ENCODE measurements at regions not wholly inside any gene's neighbourhood (a gene's known extent, or its start where the extent isn't known, plus 50 kb on each side); places are given as distances from the start of the nearest gene placed in this dataset.

GRCh38 chr6:163840880-163841279 is 426.4 kb downstream of the QKI start:
- Histone ChIP-seq H3K4me3 (no peak overlapping the region), H3K4me1 (peaks cover 0 to 14% (median 3%) of the 10 kb centered on the region in 3 donors), H3K36me3 (no peaks in the 10 kb centered on the region), H3K27ac (no peak overlapping the region), H3K27me3 (no peaks in the 10 kb centered on the region), H3K9me3 (no peaks in the 10 kb centered on the region)
- 80 to 100% methylated on average over 2 to 3 of the region's 3 CpGs for WGBS, 2 donors (ENCODE audit: low coverage in 1 of 2)
- ATAC-seq = no peak
- no peak for TF ChIP-seq EP300 (IDR thresholded peaks at IDR 0.05)

- 87 to 100% methylated on average over 2 to 4 of the region's 5 CpGs for WGBS, 2 donors (ENCODE audit: low coverage in 1 of 2)
- Histone ChIP-seq H3K4me3 (no peak overlapping the region), H3K27me3 (no peaks in the 10 kb centered on the region), H3K27ac (no peak overlapping the region), H3K36me3 (no peaks in the 10 kb centered on the region), H3K4me1 (peaks cover 0 to 14% (median 3%) of the 10 kb centered on the region in 3 donors), H3K9me3 (no peaks in the 10 kb centered on the region)
- TF ChIP-seq POLR2A (IDR thresholded peaks at IDR 0.05) (no peak), CTCF (IDR thresholded peaks at IDR 0.05) (no peak), POLR2AphosphoS5 (IDR thresholded peaks at IDR 0.05) (no peak), EP300 (IDR thresholded peaks at IDR 0.05) (no peak)
- ATAC-seq = no peak
These were observed 424.8 kb downstream of the QKI start for GRCh38 chr6:163839296-163839695.

- H3K27ac ChIP-seq = peak overlapping the region in 1 of 4 donors; percentile 3
- WGBS, 2 donors (ENCODE audit: low coverage in 1 of 2) = 9 to 11% methylated on average over 4 to 13 of the region's 17 CpGs
- no peaks in the 10 kb centered on the region for H3K27me3 ChIP-seq
- H3K4me1 ChIP-seq = peaks cover 0 to 14% (median 3%) of the 10 kb centered on the region in 3 donors
- no peak for TF ChIP-seq POLR2AphosphoS5 (IDR thresholded peaks at IDR 0.05)
- TF ChIP-seq CTCF (IDR thresholded peaks at IDR 0.05) = no peak
- no peak for TF ChIP-seq EP300 (IDR thresholded peaks at IDR 0.05)
- TF ChIP-seq POLR2A (IDR thresholded peaks at IDR 0.05) = no peak
- no peak for ATAC-seq
- no peaks in the 10 kb centered on the region for H3K36me3 ChIP-seq
- no peaks in the 10 kb centered on the region for H3K9me3 ChIP-seq
- H3K4me3 ChIP-seq = peak overlapping the region in 1 of 2 donors; percentile 22
These were observed 423.3 kb downstream of the QKI start for GRCh38 chr6:163837691-163838431.

- Histone ChIP-seq H3K9me3 (no peaks in the 10 kb centered on the region), H3K27me3 (no peaks in the 10 kb centered on the region), H3K27ac (peak overlapping the region in 1 of 4 donors; percentile 3), H3K4me3 (peak overlapping the region in 1 of 2 donors; percentile 22), H3K36me3 (no peaks in the 10 kb centered on the region), H3K4me1 (peaks cover 0 to 14% (median 3%) of the 10 kb centered on the region in 3 donors)
- no peak for ATAC-seq
- 64 to 71% methylated on average over 7 of the region's 8 CpGs for WGBS, 2 donors (ENCODE audit: low coverage in 1 of 2)
- TF ChIP-seq EP300 (IDR thresholded peaks at IDR 0.05) (no peak), POLR2A (IDR thresholded peaks at IDR 0.05) (no peak), CTCF (IDR thresholded peaks at IDR 0.05) (no peak), POLR2AphosphoS5 (IDR thresholded peaks at IDR 0.05) (no peak)
These were observed 422.6 kb downstream of the QKI start for GRCh38 chr6:163836876-163837690.

GRCh38 chr6:163835439-163836171 is 421.1 kb downstream of the QKI start:
- H3K27me3 ChIP-seq = no peaks in the 10 kb centered on the region
- no peaks in the 10 kb centered on the region for H3K36me3 ChIP-seq
- H3K4me3 ChIP-seq = no peak overlapping the region
- 87 to 88% methylated on average over 8 to 12 of the region's 13 CpGs for WGBS, 2 donors (ENCODE audit: low coverage in 1 of 2)
- no peak overlapping the region for H3K27ac ChIP-seq
- peaks cover 0 to 8% (median 0%) of the 10 kb centered on the region in 3 donors for H3K9me3 ChIP-seq
- H3K4me1 ChIP-seq = peaks cover 0 to 14% (median 3%) of the 10 kb centered on the region in 3 donors
- no peak for ATAC-seq
- TF ChIP-seq EP300 (IDR thresholded peaks at IDR 0.05) (no peak), CTCF (IDR thresholded peaks at IDR 0.05) (no peak), POLR2AphosphoS5 (IDR thresholded peaks at IDR 0.05) (no peak), POLR2A (IDR thresholded peaks at IDR 0.05) (no peak)
